HepG2 (cell line): ENCODE measurements at regions not wholly inside any gene's neighbourhood (a gene's known extent, or its start where the extent isn't known, plus 50 kb on each side); places are given as distances from the start of the nearest gene placed in this dataset.

Source experiments
- ATAC-seq: fragments of 200-7000 bp; cut with Tn5 transposase; 3 replicates; pipeline ENCODE4 v1.9.1; 2020; ENCODE audit warnings: mild to moderate bottlenecking, moderate library complexity
- BruUV-seq: library from RNA; stranded (reverse); fragments of 400-500 nt; replicated peaks from 2 replicates; lab custom pipeline; 2021; lab: Mats Ljungman, UMichigan
- CTCF ChIA-PET: fragments of 300-600 bp; formaldehyde crosslinking; extraction: SDS; loops from one replicate; lab custom pipeline; 2021; ENCODE audit warnings: low total read pairs, inconsistent platforms, low intra/inter-chr PET ratio; lab: Yijun Ruan, JAX
- POLR2A ChIA-PET: fragments of 350-600 bp; sonication (Branson Sonifier 250); formaldehyde crosslinking; loops from one replicate; lab custom pipeline; 2020; ENCODE audit warnings: antibody characterized with exemption, inconsistent platforms; lab: Yijun Ruan, JAX
- DNase-seq: peaks from one replicate; pipeline ENCODE4 v3.0.0-alpha.2; 2015; ENCODE audit warnings: low spot score
- FAIRE-seq: peaks from 3 replicates; lab custom pipeline; 2011; peaks lifted over from hg19 to GRCh38; lab: Jason Lieb, UNC
- H2AFZ ChIP-seq: one replicate; pipeline ENCODE4 v1.6.1; 2011; ENCODE audit warnings: low read length, inconsistent platforms
- H3K27ac ChIP-seq: fragments of 300-600 bp; 3 replicates; pipeline ENCODE4 v1.8.0; 2011; ENCODE audit warnings: mixed run types, mild to moderate bottlenecking, mixed read lengths, low read length, inconsistent platforms; ENCODE audit not compliant: insufficient read depth; ENCODE audit errors: extremely low read length
- H3K27me3 ChIP-seq, 2 experiments: fragments of 200-600 bp in 1 of 2; 2 replicates in 1 of 2; 3 replicates in 1 of 2; pipeline versions ENCODE4 v1.6.0 to v1.8.0; 2011; ENCODE audit warnings: low read length in 2 of 2, mild to moderate bottlenecking in 2 of 2, moderate library complexity in 2 of 2, inconsistent platforms in 1 of 2; ENCODE audit not compliant: insufficient read depth in 2 of 2, control insufficient read depth in 1 of 2
- H3K36me3 ChIP-seq, 2 experiments: fragments of 200-600 bp in 1 of 2; replicated peaks in 1 of 2; 2 replicates in 1 of 2; 3 replicates in 1 of 2; pipeline versions ENCODE4 v1.5.1 to v1.8.0; 2011; ENCODE audit warnings: low read length in 2 of 2, inconsistent platforms in 1 of 2; ENCODE audit not compliant: insufficient read depth in 2 of 2, control insufficient read depth in 1 of 2
- H3K4me1 ChIP-seq: 2 replicates; pipeline ENCODE4 v1.5.1; 2012; ENCODE audit warnings: low read length, inconsistent platforms; ENCODE audit not compliant: insufficient read depth
- H3K4me2 ChIP-seq: 2 replicates; pipeline ENCODE4 v1.6.0; 2011; ENCODE audit warnings: low read depth, low read length, inconsistent platforms
- H3K4me3 ChIP-seq, 3 experiments: fragments of 200-600 bp in 1 of 3; sonication (generic), shearing (Covaris generic) in 1 of 3; replicated peaks in 1 of 3; 2 replicates each; pipeline ENCODE4 v1.5.1; 2011 to 2016; ENCODE audit warnings: low read length in 3 of 3, inconsistent platforms in 2 of 3, low read depth in 2 of 3, mild to moderate bottlenecking in 2 of 3, control low read depth in 1 of 3, mixed read lengths in 1 of 3; ENCODE audit not compliant: insufficient read depth in 1 of 3
- H3K79me2 ChIP-seq: one replicate; pipeline ENCODE4 v1.6.1; 2011; ENCODE audit warnings: low read length, inconsistent platforms; ENCODE audit not compliant: insufficient read depth
- H3K9ac ChIP-seq: 2 replicates; pipeline ENCODE4 v1.6.0; 2011; ENCODE audit warnings: mild to moderate bottlenecking, low read depth, low read length, inconsistent platforms; ENCODE audit not compliant: insufficient read depth
- H3K9me3 ChIP-seq: 2 replicates; pipeline ENCODE4 v1.5.1; 2012; ENCODE audit warnings: mild to moderate bottlenecking, low read length
- H4K20me1 ChIP-seq: 2 replicates; pipeline ENCODE4 v1.6.0; 2011; ENCODE audit warnings: inconsistent platforms, mild to moderate bottlenecking, low read length, moderate library complexity; ENCODE audit not compliant: insufficient read depth
- ZNF605 ChIP-seq: sonication (generic); formaldehyde crosslinking; IDR thresholded peaks from 2 replicates; pipeline ENCODE4 v1.8.0; 2022; ENCODE audit warnings: mild to moderate bottlenecking, missing genetic modification reagents
- WGBS: methylation state at CpG from one replicate; pipeline ENCODE4 v1.1.6; 2017; ENCODE audit warnings: low lambda C conversion rate; 5-methylcytosine and 5-hydroxymethylcytosine counted together
- in situ Hi-C: cut with HindIII; loops from 2 replicates; pipeline ENCODE4 v1.10.0; 2017; ENCODE audit warnings: low pct_unique_long_range_greater_than_20kb; ENCODE audit not compliant: extremely low pct_ligation_motif_present
- intact Hi-C: fragments of 100-400 bp; cut with micrococcal nuclease; formaldehyde crosslinking; loops from one replicate; pipeline ENCODE4 v1.10.0; 2022; ENCODE audit not compliant: unreplicated experiment
- TF ChIP-seq, protein P1 (sequence below): sonication (generic); formaldehyde crosslinking; IDR thresholded peaks from 2 replicates; pipeline ENCODE4 v1.4.0; 2020; ENCODE audit warnings: missing genetic modification reagents

DNA sequence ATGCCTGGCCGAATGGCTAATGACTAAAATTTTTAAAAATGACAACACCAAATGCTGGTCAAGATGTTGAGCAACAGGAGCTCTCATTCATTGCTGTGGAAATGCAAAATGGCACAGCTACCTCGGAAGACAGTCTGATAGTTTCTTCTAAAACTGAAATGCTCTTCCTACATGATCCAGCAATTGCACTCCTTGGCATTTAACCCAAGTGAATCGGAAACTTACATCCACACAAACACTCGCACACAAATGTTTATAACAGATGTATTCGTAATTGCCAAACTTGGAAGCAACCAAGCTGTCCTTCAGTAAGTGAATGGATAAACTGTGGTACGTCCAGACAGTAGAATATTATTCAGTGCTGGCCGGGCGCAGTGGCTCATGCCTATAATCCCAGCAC is 56.4 kb upstream of the NCOA3 start:
- H3K9ac ChIP-seq: no peak overlapping the region
- ChIA-PET CTCF (no interaction called here), POLR2A (interaction anchor here (1.2 kb wide), 1 partner anchor 9 kb away, joined by 3 read pairs; no protein-coding TSS in a partner anchor)
- BruUV-seq: no TSS peak
- TF ChIP-seq ZNF605 (CRISPR knock-in tag): 0 out of 2 replicates have a peak, but pooled peaks have one; percentile 46
- TF ChIP-seq, protein P1, sequence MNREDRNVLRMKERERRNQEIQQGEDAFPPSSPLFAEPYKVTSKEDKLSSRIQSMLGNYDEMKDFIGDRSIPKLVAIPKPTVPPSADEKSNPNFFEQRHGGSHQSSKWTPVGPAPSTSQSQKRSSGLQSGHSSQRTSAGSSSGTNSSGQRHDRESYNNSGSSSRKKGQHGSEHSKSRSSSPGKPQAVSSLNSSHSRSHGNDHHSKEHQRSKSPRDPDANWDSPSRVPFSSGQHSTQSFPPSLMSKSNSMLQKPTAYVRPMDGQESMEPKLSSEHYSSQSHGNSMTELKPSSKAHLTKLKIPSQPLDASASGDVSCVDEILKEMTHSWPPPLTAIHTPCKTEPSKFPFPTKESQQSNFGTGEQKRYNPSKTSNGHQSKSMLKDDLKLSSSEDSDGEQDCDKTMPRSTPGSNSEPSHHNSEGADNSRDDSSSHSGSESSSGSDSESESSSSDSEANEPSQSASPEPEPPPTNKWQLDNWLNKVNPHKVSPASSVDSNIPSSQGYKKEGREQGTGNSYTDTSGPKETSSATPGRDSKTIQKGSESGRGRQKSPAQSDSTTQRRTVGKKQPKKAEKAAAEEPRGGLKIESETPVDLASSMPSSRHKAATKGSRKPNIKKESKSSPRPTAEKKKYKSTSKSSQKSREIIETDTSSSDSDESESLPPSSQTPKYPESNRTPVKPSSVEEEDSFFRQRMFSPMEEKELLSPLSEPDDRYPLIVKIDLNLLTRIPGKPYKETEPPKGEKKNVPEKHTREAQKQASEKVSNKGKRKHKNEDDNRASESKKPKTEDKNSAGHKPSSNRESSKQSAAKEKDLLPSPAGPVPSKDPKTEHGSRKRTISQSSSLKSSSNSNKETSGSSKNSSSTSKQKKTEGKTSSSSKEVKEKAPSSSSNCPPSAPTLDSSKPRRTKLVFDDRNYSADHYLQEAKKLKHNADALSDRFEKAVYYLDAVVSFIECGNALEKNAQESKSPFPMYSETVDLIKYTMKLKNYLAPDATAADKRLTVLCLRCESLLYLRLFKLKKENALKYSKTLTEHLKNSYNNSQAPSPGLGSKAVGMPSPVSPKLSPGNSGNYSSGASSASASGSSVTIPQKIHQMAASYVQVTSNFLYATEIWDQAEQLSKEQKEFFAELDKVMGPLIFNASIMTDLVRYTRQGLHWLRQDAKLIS: no peak
- no peaks in the 10 kb centered on the region for H4K20me1 ChIP-seq
- H3K4me2 ChIP-seq: no peak overlapping the region
- no peak for ATAC-seq
- no peak overlapping the region for H2AFZ ChIP-seq
- no peak overlapping the region for H3K27ac ChIP-seq
- 98% methylated on average over 8 of the region's 8 CpGs for WGBS
- peaks cover 43% of the 10 kb centered on the region for H3K4me1 ChIP-seq
- in situ Hi-C loops: no loop called here
- FAIRE-seq: no peak
- no peaks in the 10 kb centered on the region for H3K36me3 ChIP-seq
- no peak overlapping the region for H3K4me3 ChIP-seq
- no peaks in the 10 kb centered on the region for H3K79me2 ChIP-seq
- DNase-seq: no peak
- no peaks in the 10 kb centered on the region for H3K27me3 ChIP-seq
- H3K9me3 ChIP-seq: no peaks in the 10 kb centered on the region
- intact Hi-C loops: no loop called here
